Pancreas (tissue), 10 donors: ENCODE measurements at regions not wholly inside any gene's neighbourhood (a gene's known extent, or its start where the extent isn't known, plus 50 kb on each side); places are given as distances from the start of the nearest gene placed in this dataset.
A peak's percentile ranks its signal among the peaks of the same experiment; 100 is the strongest.
"Not testable (repeated sequence)": the region's sequence is repeated elsewhere in the genome, so short reads cannot be mapped to it uniquely, and the experiment has no call there.

Experiments
- ATAC-seq, 4 donors: fragments of 200-7000 bp; cut with Tn5 transposase; one replicate each; pipeline versions ENCODE4 v1.8.0 to v1.9.1; 2020; ENCODE audit warnings: mild to moderate bottlenecking in 4 of 4, moderate library complexity in 4 of 4
- DNase-seq, 6 donors: peaks; one replicate each; pipeline ENCODE4 v3.0.0-alpha.2; 2020
- FAIRE-seq: peaks from 2 replicates; lab custom pipeline; 2012; peaks lifted over from hg19 to GRCh38; lab: Jason Lieb, UNC
- H3K27ac ChIP-seq, 4 donors: fragments of 200-600 bp; sonication (generic); 1 replicate in 3 of 4; 2 replicates in 1 of 4; pipeline versions ENCODE4 v1.5.0 to v1.8.0; 2020
- H3K27me3 ChIP-seq, 4 donors: fragments of 200-600 bp; one replicate each; pipeline ENCODE4 v1.8.0; 2021
- H3K36me3 ChIP-seq, 3 donors: fragments of 200-600 bp; sonication (generic) in 1 of 3; one replicate each; pipeline versions ENCODE4 v1.5.0 to v1.8.0; 2020 to 2021
- H3K4me1 ChIP-seq, 3 donors: fragments of 200-600 bp; one replicate each; pipeline ENCODE4 v1.8.0; 2021
- H3K4me3 ChIP-seq, 4 donors: fragments of 200-600 bp; sonication (generic) in 2 of 4; one replicate each; pipeline versions ENCODE4 v1.5.0 to v1.8.0; 2020 to 2021
- H3K9me3 ChIP-seq, 4 donors: fragments of 200-600 bp; one replicate each; pipeline ENCODE4 v1.8.0; 2021
- CTCF ChIP-seq, 4 donors: fragments of 200-600 bp; sonication (generic) in 3 of 4; IDR thresholded peaks; one replicate each; pipeline versions ENCODE4 v1.5.0 to v1.8.0; 2021; ENCODE audit warnings: antibody characterized with exemption in 4 of 4
- WGBS, 2 donors: extraction: QIAGEN DNeasy Blood & Tissue Kit; methylation state at CpG; one replicate each; pipeline ENCODE4 v1.1.7; 2013; 5-methylcytosine and 5-hydroxymethylcytosine counted together
- intact Hi-C, 3 donors: fragments of 100-400 bp; cut with DNase I; formaldehyde crosslinking; loops; one replicate each; pipeline versions ENCODE4 v1.11.1 to v1.14.2; 2022
- donor health status: healthy with polysubstance abuse.
- donor health status: DM: no; HTN: no; CAD: no; lungs with moderate emphysema.
- donor health status: DM: no; HTN: no; CAD: no.
- donor health status: control.
- donor health status: control.
- donor health status: Bipolar disorder and iron deficiency.
- donor health status: DM: yes; HTN: yes; CAD: no.
- donor health status: DM: no; HTN: no; CAD: no.
- donor health status: DM: no; HTN: no; CAD: no.
- donor health status: DM: yes; HTN: yes; CAD: no.

- H3K9me3 ChIP-seq, result no peaks in the 10 kb centered on the region
- H3K36me3 ChIP-seq, result no peaks in the 10 kb centered on the region
- intact Hi-C loops, result no loop called here
- ATAC-seq, result no peak
- no peaks in the 10 kb centered on the region for H3K4me1 ChIP-seq
- DNase-seq, result no peak
- TF ChIP-seq CTCF (IDR thresholded peaks at IDR 0.05), result no peak
- no peak overlapping the region for H3K4me3 ChIP-seq
- FAIRE-seq, result no peak
- no peaks in the 10 kb centered on the region for H3K27me3 ChIP-seq
- WGBS, 2 donors, result 73 to 83% methylated on average over 3 of the region's 3 CpGs
- H3K27ac ChIP-seq, result no peak overlapping the region
These were observed 302.7 kb downstream of the SFMBT2 start for GRCh38 chr10:7108141-7108540.

- intact Hi-C loops, result no loop called here
- FAIRE-seq (no peak), DNase-seq (no peak), ATAC-seq (no peak)
- H3K27ac ChIP-seq, result no peak overlapping the region
- no peaks in the 10 kb centered on the region for H3K36me3 ChIP-seq
- H3K4me1 ChIP-seq, result no peaks in the 10 kb centered on the region
- no peak for TF ChIP-seq CTCF (IDR thresholded peaks at IDR 0.05)
- H3K27me3 ChIP-seq, result no peaks in the 10 kb centered on the region
- no peaks in the 10 kb centered on the region for H3K9me3 ChIP-seq
- H3K4me3 ChIP-seq, result no peak overlapping the region
- WGBS, 2 donors, result 66 to 82% methylated on average over 5 of the region's 5 CpGs
These were observed 303.5 kb downstream of the SFMBT2 start for GRCh38 chr10:7107285-7107684.

- FAIRE-seq, H3K36me3 ChIP-seq, H3K4me3 ChIP-seq, H3K4me1 ChIP-seq, H3K27ac ChIP-seq, H3K9me3 ChIP-seq, H3K27me3 ChIP-seq, DNase-seq, ATAC-seq, intact Hi-C loops: not testable (repeated sequence)
- 59 to 83% methylated on average over 1 of the region's 1 CpG for WGBS, 2 donors
These were observed 306.5 kb downstream of the SFMBT2 start for GRCh38 chr10:7104379-7104778.

GRCh38 chr10:7102557-7103349 lies 308.1 kb downstream of the SFMBT2 start:
- DNase-seq (no peak), FAIRE-seq (no peak), ATAC-seq (no peak)
- intact Hi-C loops, result no loop called here
- H3K27me3 ChIP-seq, result no peaks in the 10 kb centered on the region
- no peak overlapping the region for H3K4me3 ChIP-seq
- H3K36me3 ChIP-seq, result no peaks in the 10 kb centered on the region
- H3K9me3 ChIP-seq, result no peaks in the 10 kb centered on the region
- no peaks in the 10 kb centered on the region for H3K4me1 ChIP-seq
- 73 to 79% methylated on average over 7 of the region's 7 CpGs for WGBS, 2 donors
- no peak overlapping the region for H3K27ac ChIP-seq
- no peak for TF ChIP-seq CTCF (IDR thresholded peaks at IDR 0.05)

GRCh38 chr10:7102084-7102483 lies 308.8 kb downstream of the SFMBT2 start:
- no peaks in the 10 kb centered on the region for H3K36me3 ChIP-seq
- H3K4me1 ChIP-seq, result no peaks in the 10 kb centered on the region
- intact Hi-C loops, result no loop called here
- H3K9me3 ChIP-seq, result no peaks in the 10 kb centered on the region
- FAIRE-seq (no peak), ATAC-seq (peak in 1 of 4 donors; percentile 41), DNase-seq (no peak)
- H3K4me3 ChIP-seq, result no peak overlapping the region
- 50 to 69% methylated on average over 1 of the region's 1 CpG for WGBS, 2 donors
- TF ChIP-seq CTCF (IDR thresholded peaks at IDR 0.05), result no peak
- H3K27me3 ChIP-seq, result no peaks in the 10 kb centered on the region
- no peak overlapping the region for H3K27ac ChIP-seq
